Liver (tissue), 3 donors: ENCODE measurements at regions not wholly inside any gene's neighbourhood (a gene's known extent, or its start where the extent isn't known, plus 50 kb on each side); places are given as distances from the start of the nearest gene placed in this dataset.
A peak's percentile ranks its signal among the peaks of the same experiment; 100 is the strongest.

Experiments
- CTCF ChIP-seq: fragments of 150-350 bp; IDR thresholded peaks from 2 replicates; pipeline ENCODE4 v1.5.1; 2017; ENCODE audit warnings: improper control_type of control experiment, low read depth, low read length; ENCODE audit not compliant: missing input control
- EGR1 ChIP-seq, 2 donors: IDR thresholded peaks; 2 replicates each; pipeline ENCODE4 v1.6.1; 2016 to 2018; ENCODE audit warnings: antibody characterized with exemption in 2 of 2, low read depth in 2 of 2
- FOXA1 ChIP-seq: IDR thresholded peaks from 2 replicates; pipeline ENCODE4 v1.6.1; 2016; ENCODE audit warnings: antibody characterized with exemption
- HNF4A ChIP-seq, 2 donors: conservative IDR thresholded peaks; 2 replicates each; pipeline ENCODE4 v1.6.1; 2016; ENCODE audit warnings: antibody characterized with exemption in 2 of 2, mild to moderate bottlenecking in 2 of 2
- JUND ChIP-seq, 2 donors: IDR thresholded peaks; 2 replicates each; pipeline ENCODE4 v1.6.1; 2016; ENCODE audit warnings: antibody characterized with exemption in 2 of 2
- MAX ChIP-seq: IDR thresholded peaks from 2 replicates; pipeline ENCODE4 v1.6.1; 2016; ENCODE audit warnings: antibody characterized with exemption
- RXRA ChIP-seq, 2 donors: IDR thresholded peaks; 2 replicates each; pipeline ENCODE4 v1.6.1; 2017 to 2018; ENCODE audit warnings: antibody characterized with exemption in 2 of 2, mild to moderate bottlenecking in 1 of 2
- TAF1 ChIP-seq: conservative IDR thresholded peaks from 2 replicates; pipeline ENCODE4 v1.6.1; 2016; ENCODE audit warnings: antibody characterized with exemption, mild to moderate bottlenecking
- TF ChIP-seq, protein P1 (sequence below): IDR thresholded peaks from 2 replicates; pipeline ENCODE4 v1.6.1; 2016; ENCODE audit warnings: antibody characterized with exemption, mild to moderate bottlenecking
- donor health status: healthy.
- donor health status: healthy.

GRCh38 chr5:158154226-158155005 lies 295.5 kb upstream of the CLINT1 start:
- TF ChIP-seq CTCF, result no peak
- peak; percentile 51 to 70 for TF ChIP-seq JUND (IDR thresholded peaks at IDR 0.05)
- TF ChIP-seq EGR1 (IDR thresholded peaks at IDR 0.05; ENCODE audit: low read depth in 2 of 2), result no peak
- TF ChIP-seq MAX, result no peak
- peak; percentile 31 to 33 for TF ChIP-seq RXRA (IDR thresholded peaks at IDR 0.05)
- TF ChIP-seq, protein P1, sequence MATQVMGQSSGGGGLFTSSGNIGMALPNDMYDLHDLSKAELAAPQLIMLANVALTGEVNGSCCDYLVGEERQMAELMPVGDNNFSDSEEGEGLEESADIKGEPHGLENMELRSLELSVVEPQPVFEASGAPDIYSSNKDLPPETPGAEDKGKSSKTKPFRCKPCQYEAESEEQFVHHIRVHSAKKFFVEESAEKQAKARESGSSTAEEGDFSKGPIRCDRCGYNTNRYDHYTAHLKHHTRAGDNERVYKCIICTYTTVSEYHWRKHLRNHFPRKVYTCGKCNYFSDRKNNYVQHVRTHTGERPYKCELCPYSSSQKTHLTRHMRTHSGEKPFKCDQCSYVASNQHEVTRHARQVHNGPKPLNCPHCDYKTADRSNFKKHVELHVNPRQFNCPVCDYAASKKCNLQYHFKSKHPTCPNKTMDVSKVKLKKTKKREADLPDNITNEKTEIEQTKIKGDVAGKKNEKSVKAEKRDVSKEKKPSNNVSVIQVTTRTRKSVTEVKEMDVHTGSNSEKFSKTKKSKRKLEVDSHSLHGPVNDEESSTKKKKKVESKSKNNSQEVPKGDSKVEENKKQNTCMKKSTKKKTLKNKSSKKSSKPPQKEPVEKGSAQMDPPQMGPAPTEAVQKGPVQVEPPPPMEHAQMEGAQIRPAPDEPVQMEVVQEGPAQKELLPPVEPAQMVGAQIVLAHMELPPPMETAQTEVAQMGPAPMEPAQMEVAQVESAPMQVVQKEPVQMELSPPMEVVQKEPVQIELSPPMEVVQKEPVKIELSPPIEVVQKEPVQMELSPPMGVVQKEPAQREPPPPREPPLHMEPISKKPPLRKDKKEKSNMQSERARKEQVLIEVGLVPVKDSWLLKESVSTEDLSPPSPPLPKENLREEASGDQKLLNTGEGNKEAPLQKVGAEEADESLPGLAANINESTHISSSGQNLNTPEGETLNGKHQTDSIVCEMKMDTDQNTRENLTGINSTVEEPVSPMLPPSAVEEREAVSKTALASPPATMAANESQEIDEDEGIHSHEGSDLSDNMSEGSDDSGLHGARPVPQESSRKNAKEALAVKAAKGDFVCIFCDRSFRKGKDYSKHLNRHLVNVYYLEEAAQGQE, result no peak
- no peak for TF ChIP-seq FOXA1
- no peak for TF ChIP-seq HNF4A (conservative IDR thresholded peaks at IDR 0.05)
- TF ChIP-seq TAF1, result no peak
